ENCODE measurements at regions not wholly inside any gene's neighbourhood (a gene's known extent, or its start where the extent isn't known, plus 50 kb on each side); places are given as distances from the start of the nearest gene placed in this dataset.

DNA sequence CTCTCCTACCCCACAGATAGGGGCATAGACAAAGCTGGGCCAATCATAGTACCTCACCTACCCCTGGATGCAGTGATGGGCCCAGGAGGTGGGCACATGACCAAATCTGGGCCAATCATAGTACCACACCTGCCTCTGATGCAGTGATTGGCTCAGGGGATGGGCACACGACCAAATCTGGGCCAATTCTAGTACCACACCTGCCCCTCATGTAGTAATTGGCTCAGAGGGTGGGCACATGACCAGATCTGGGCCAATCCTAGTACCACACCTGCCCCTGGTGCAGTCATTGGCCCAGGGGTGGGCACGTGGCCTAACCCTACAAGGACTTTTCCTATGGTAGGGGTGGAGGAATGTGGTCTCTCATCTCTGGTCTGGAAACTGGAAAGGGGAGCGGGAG lies 56.9 kb upstream of the MEF2A start:
- TF ChIP-seq, protein P1, sequence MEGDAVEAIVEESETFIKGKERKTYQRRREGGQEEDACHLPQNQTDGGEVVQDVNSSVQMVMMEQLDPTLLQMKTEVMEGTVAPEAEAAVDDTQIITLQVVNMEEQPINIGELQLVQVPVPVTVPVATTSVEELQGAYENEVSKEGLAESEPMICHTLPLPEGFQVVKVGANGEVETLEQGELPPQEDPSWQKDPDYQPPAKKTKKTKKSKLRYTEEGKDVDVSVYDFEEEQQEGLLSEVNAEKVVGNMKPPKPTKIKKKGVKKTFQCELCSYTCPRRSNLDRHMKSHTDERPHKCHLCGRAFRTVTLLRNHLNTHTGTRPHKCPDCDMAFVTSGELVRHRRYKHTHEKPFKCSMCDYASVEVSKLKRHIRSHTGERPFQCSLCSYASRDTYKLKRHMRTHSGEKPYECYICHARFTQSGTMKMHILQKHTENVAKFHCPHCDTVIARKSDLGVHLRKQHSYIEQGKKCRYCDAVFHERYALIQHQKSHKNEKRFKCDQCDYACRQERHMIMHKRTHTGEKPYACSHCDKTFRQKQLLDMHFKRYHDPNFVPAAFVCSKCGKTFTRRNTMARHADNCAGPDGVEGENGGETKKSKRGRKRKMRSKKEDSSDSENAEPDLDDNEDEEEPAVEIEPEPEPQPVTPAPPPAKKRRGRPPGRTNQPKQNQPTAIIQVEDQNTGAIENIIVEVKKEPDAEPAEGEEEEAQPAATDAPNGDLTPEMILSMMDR (IDR thresholded peaks at IDR 0.05) = no peak
- H3K27ac ChIP-seq (ENCODE audit: low read length in 2 of 2) = peak overlapping the region; percentile 90
- H3K4me2 ChIP-seq (replicated peaks; ENCODE audit: low read depth, low read length, poor library complexity, severe bottlenecking) = peak overlapping the region; percentile 78
- H3K9me3 ChIP-seq (ENCODE audit: control extremely low read depth in 1 of 3, control insufficient read depth in 2 of 3, insufficient read depth in 1 of 3, low read length in 2 of 3) = peaks cover 0 to 8% (median 3%) of the 10 kb centered on the region in 3 donors
- no peaks in the 10 kb centered on the region for H3K27me3 ChIP-seq (replicated peaks in 1 of 4; ENCODE audit: control extremely low read depth in 1 of 4, control insufficient read depth in 3 of 4, insufficient read depth in 4 of 4, low read length in 3 of 4)
- no peaks in the 10 kb centered on the region for H4K20me1 ChIP-seq (ENCODE audit: control insufficient read depth, insufficient read depth, low read length, poor library complexity, severe bottlenecking)
- ATAC-seq (ENCODE audit: low read depth) (no peak), DNase-seq (peak; percentile 36)
- H3K4me3 Mint-ChIP-seq = peak overlapping the region; percentile 87
- H3K4me3 ChIP-seq (ENCODE audit: control extremely low read depth in 1 of 5, extremely low read depth in 1 of 5, insufficient read depth in 1 of 5, low read depth in 2 of 5, low read length in 4 of 5) = peak overlapping the region in 1 of 5 experiments; percentile 24
- H3K79me2 ChIP-seq (ENCODE audit: control insufficient read depth, insufficient read depth, low read length) = no peaks in the 10 kb centered on the region
- peak overlapping the region; percentile 97 for H3K27ac Mint-ChIP-seq
- H3K9me3 Mint-ChIP-seq (ENCODE audit: insufficient read depth) = no peaks in the 10 kb centered on the region
- H3K27me3 Mint-ChIP-seq = no peaks in the 10 kb centered on the region
- H3K36me3 ChIP-seq (replicated peaks in 1 of 2; ENCODE audit: control extremely low read depth in 1 of 2, control insufficient read depth in 1 of 2, extremely low read depth in 1 of 2, insufficient read depth in 2 of 2, low read length in 1 of 2) = no peaks in the 10 kb centered on the region
- intact Hi-C loops (cut with micrococcal nuclease) = no loop called here
- peaks cover 85% of the 10 kb centered on the region in 2 donors for H3K4me1 ChIP-seq (ENCODE audit: control insufficient read depth in 2 of 2, insufficient read depth in 2 of 2, low read length in 2 of 2)
- peak overlapping the region; percentile 5 for H2AFZ ChIP-seq (ENCODE audit: insufficient read depth, low read depth, low read length, poor library complexity, severe bottlenecking)
- ChIA-PET POLR2A (no interaction called here), CTCF (no interaction called here)
- peaks cover 91% of the 10 kb centered on the region for H3K4me1 Mint-ChIP-seq
- peak overlapping the region; percentile 35 for H3K9ac ChIP-seq (ENCODE audit: low read length)
- 80% methylated on average over 2 of the region's 3 CpGs for WGBS (ENCODE audit: insufficient coverage)

DNA sequence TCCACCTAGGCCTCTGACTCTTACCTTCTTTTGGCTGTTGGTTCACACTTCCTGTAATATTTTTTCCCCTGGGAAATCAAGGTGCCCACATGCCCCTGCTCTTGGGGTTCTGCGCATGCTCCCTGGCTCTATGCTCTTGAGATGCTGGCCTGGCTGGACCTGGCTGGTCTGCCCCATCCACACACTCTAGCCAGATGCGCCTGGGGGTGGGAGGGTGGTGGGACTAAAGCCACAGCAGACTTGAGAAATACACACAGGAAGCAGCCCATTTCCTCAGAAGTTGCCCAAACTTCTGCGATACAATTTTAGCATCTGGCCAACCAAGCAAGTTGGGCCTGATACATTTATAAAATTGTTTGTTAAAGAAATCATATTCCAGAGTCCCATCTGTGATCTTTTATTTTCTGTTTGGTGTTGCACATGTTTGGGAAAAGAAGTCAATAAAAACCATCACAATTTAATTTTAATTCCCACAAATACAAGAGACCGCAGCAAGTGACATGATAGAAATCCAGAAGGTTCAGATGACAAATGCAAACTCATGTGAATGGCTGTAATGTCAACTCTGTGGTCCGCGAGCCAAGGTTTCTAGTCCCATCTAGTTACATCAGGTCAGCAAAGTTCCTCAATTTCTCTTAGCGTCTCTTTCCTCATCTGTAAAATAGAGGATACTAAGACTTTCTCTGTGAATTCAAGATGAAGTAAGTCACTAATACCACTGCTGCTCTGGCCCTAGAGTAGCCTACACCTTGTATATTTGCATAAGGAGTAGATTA lies 55.9 kb upstream of the MEF2A start:
- Histone ChIP-seq H3K9me3 (ENCODE audit: control extremely low read depth in 1 of 3, control insufficient read depth in 2 of 3, insufficient read depth in 1 of 3, low read length in 2 of 3) (peaks cover 0 to 11% (median 3%) of the 10 kb centered on the region in 3 donors), H3K4me2 (replicated peaks; ENCODE audit: low read depth, low read length, poor library complexity, severe bottlenecking) (peak overlapping the region; percentile 78), H3K4me3 (ENCODE audit: control extremely low read depth in 1 of 5, extremely low read depth in 1 of 5, insufficient read depth in 1 of 5, low read depth in 2 of 5, low read length in 4 of 5) (peak overlapping the region in 1 of 5 experiments; percentile 24), H4K20me1 (ENCODE audit: control insufficient read depth, insufficient read depth, low read length, poor library complexity, severe bottlenecking) (no peaks in the 10 kb centered on the region), H3K36me3 (replicated peaks in 1 of 2; ENCODE audit: control extremely low read depth in 1 of 2, control insufficient read depth in 1 of 2, extremely low read depth in 1 of 2, insufficient read depth in 2 of 2, low read length in 1 of 2) (no peaks in the 10 kb centered on the region), H3K9ac (ENCODE audit: low read length) (peak overlapping the region; percentile 35), H3K27me3 (replicated peaks in 1 of 4; ENCODE audit: control extremely low read depth in 1 of 4, control insufficient read depth in 3 of 4, insufficient read depth in 4 of 4, low read length in 3 of 4) (no peaks in the 10 kb centered on the region), H2AFZ (ENCODE audit: insufficient read depth, low read depth, low read length, poor library complexity, severe bottlenecking) (peak overlapping the region; percentile 36), H3K4me1 (ENCODE audit: control insufficient read depth in 2 of 2, insufficient read depth in 2 of 2, low read length in 2 of 2) (peaks cover 85% of the 10 kb centered on the region in 2 donors), H3K27ac (ENCODE audit: low read length in 2 of 2) (peak overlapping the region; percentile 90), H3K79me2 (ENCODE audit: control insufficient read depth, insufficient read depth, low read length) (no peaks in the 10 kb centered on the region)
- ChIA-PET CTCF (interaction anchor here (3.8 kb wide), 1 partner anchor 56 kb away, joined by 38 read pairs; the partner anchor contains the start of gene MEF2A), POLR2A (interaction anchor here (0.6 to 3.4 kb wide), 2 partner anchors 24 to 56 kb away, joined by 3 to 64 read pairs; partner anchors contain the start of gene MEF2A)
- peak; percentile 57 for DNase-seq
- no peak for ATAC-seq (ENCODE audit: low read depth)
- intact Hi-C loops (cut with micrococcal nuclease) = loop anchor here (2.0 to 5.0 kb wide), 3 partner anchors 58 to 1092 kb away; partner anchors contain the start of genes ASB7 and LINS1
- Mint-ChIP-seq H3K27me3 (no peaks in the 10 kb centered on the region), H3K4me3 (peak overlapping the region; percentile 87), H3K4me1 (peaks cover 91% of the 10 kb centered on the region), H3K9me3 (ENCODE audit: insufficient read depth) (no peaks in the 10 kb centered on the region), H3K27ac (peak overlapping the region; percentile 97)
- 0% methylated on average over 1 of the region's 7 CpGs for WGBS (ENCODE audit: insufficient coverage)
- TF ChIP-seq, protein P1 (IDR thresholded peaks at IDR 0.05) = no peak
- TF ChIP-seq EZH2 (IDR thresholded peaks at IDR 0.05; ENCODE audit: borderline replicate concordance, insufficient read depth, low read depth, low read length, poor library complexity, severe bottlenecking) = no peak
